GM18861 (cell line): ENCODE measurements at regions not wholly inside any gene's neighbourhood (a gene's known extent, or its start where the extent isn't known, plus 50 kb on each side); places are given as distances from the start of the nearest gene placed in this dataset.
"Not testable (repeated sequence)": the region's sequence is repeated elsewhere in the genome, so short reads cannot be mapped to it uniquely, and the experiment has no call there.

ENCODE experiments used
- ATAC-seq: cut with Tn5 transposase; IDR thresholded peaks from one replicate; pipeline ENCODE4 v1.9.1; 2021; ENCODE audit not compliant: unreplicated experiment

- ATAC-seq, result no peak
These were observed 123.3 kb downstream of the CCER1 start for GRCh38 chr12:90831712-90832111.

- ATAC-seq, result no peak
These were observed 125.9 kb downstream of the CCER1 start for GRCh38 chr12:90829044-90829443.

- ATAC-seq, result no peak
These were observed 126.4 kb downstream of the CCER1 start for GRCh38 chr12:90828621-90829020.

- ATAC-seq, result no peak
These were observed 127.4 kb downstream of the CCER1 start for GRCh38 chr12:90827567-90827966.

- ATAC-seq, result no peak
These were observed 128.9 kb downstream of the CCER1 start for GRCh38 chr12:90826036-90826435.

GRCh38 chr12:90823859-90824258 lies 131.1 kb downstream of the CCER1 start:
- ATAC-seq, result no peak

GRCh38 chr12:90819709-90820108 lies 135.3 kb downstream of the CCER1 start:
- no peak for ATAC-seq

GRCh38 chr12:90816353-90817089 lies 138.5 kb downstream of the CCER1 start:
- no peak for ATAC-seq

GRCh38 chr12:90809940-90810339 lies 145.0 kb downstream of the CCER1 start:
- no peak for ATAC-seq

- no peak for ATAC-seq
These were observed 146.4 kb downstream of the CCER1 start for GRCh38 chr12:90808568-90808967.

- no peak for ATAC-seq
These were observed 152.2 kb downstream of the CCER1 start for GRCh38 chr12:90802727-90803126.

- no peak for ATAC-seq
These were observed 153.2 kb downstream of the CCER1 start for GRCh38 chr12:90801776-90802175.

- ATAC-seq, result no peak
These were observed 160.8 kb downstream of the CCER1 start for GRCh38 chr12:90794212-90794611.

- not testable (repeated sequence) for ATAC-seq
These were observed 162.3 kb downstream of the CCER1 start for GRCh38 chr12:90792718-90793117.

GRCh38 chr12:90791445-90791844 lies 163.5 kb downstream of the CCER1 start:
- no peak for ATAC-seq

GRCh38 chr12:90790747-90791146 lies 164.2 kb downstream of the CCER1 start:
- no peak for ATAC-seq

GRCh38 chr12:90773491-90773890 lies 181.5 kb downstream of the CCER1 start:
- no peak for ATAC-seq

- ATAC-seq, result no peak
These were observed 184.1 kb downstream of the CCER1 start for GRCh38 chr12:90770861-90771260.

- no peak for ATAC-seq
These were observed 197.0 kb downstream of the CCER1 start for GRCh38 chr12:90757957-90758356.

- ATAC-seq, result no peak
These were observed 209.8 kb downstream of the CCER1 start for GRCh38 chr12:90745211-90745610.

GRCh38 chr12:90741611-90742010 lies 213.4 kb downstream of the CCER1 start:
- no peak for ATAC-seq

GRCh38 chr12:90729736-90730135 lies 225.2 kb downstream of the CCER1 start:
- no peak for ATAC-seq

GRCh38 chr12:90712671-90713070 lies 242.3 kb downstream of the CCER1 start:
- no peak for ATAC-seq
